ENCODE measurements at regions not wholly inside any gene's neighbourhood (a gene's known extent, or its start where the extent isn't known, plus 50 kb on each side); places are given as distances from the start of the nearest gene placed in this dataset.
"Not testable (repeated sequence)": the region's sequence is repeated elsewhere in the genome, so short reads cannot be mapped to it uniquely, and the experiment has no call there.

DNA sequence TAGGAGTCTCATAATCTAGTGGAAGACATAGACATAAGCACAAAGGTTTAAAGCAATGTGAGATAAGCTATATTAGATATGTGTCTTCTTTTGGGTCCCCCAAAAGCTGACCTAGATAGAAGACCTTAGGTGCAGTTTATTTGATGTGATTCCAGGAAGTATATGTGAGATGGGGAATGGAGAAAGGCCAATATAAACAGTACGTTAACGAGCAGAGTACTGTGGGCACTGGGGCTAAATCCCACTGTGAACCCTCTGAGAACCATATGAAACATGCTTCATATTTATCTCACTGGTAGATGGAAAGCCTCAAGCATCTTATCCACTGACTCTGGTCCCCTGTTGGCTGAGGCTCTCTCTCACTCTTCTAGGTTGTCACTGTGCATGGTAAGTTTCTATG is 62.6 kb upstream of the ZC3H15 start:
- H3K36me3 ChIP-seq (replicated peaks in 1 of 2; ENCODE audit: insufficient read depth in 1 of 2, low read depth in 2 of 2): no peaks in the 10 kb centered on the region
- no peak for ATAC-seq
- no peaks in the 10 kb centered on the region for H3K9me3 ChIP-seq
- intact Hi-C loops (cut with DNase I): no loop called here
- H3K27me3 ChIP-seq: no peaks in the 10 kb centered on the region
- peaks cover 3% of the 10 kb centered on the region for H3K4me1 ChIP-seq
- WGBS, 2 donors: 76 to 80% methylated on average over 2 of the region's 2 CpGs
- no peak overlapping the region for H3K4me3 ChIP-seq
- TF ChIP-seq POLR2A (IDR thresholded peaks at IDR 0.05) (no peak), CTCF (IDR thresholded peaks at IDR 0.05) (no peak)
- DNase-seq: no peak
- H3K27ac ChIP-seq: no peak overlapping the region

DNA sequence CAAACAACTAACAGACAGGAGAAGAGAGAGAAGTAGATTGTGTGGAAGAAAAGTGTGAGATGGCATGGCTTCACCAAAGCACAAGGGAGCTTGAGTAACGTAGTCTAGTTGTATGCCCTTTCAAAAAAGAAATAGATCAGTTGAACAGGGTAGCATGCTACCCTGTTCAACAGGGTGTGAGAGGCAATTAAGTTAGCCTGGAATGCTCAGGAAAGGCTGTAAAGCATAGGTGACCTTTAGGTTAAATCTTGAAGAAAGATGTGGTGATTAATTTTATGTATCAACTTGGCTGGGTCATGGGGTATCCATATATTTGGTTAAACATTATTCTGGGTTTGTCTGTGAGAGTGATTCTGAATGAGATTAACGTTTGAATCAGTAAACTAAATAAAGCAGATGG is 61.8 kb upstream of the ZC3H15 start:
- intact Hi-C loops (cut with DNase I): no loop called here
- Histone ChIP-seq H3K9me3 (no peaks in the 10 kb centered on the region), H3K4me1 (peaks cover 3% of the 10 kb centered on the region), H3K27ac (no peak overlapping the region), H3K27me3 (no peaks in the 10 kb centered on the region), H3K36me3 (replicated peaks in 1 of 2; ENCODE audit: insufficient read depth in 1 of 2, low read depth in 2 of 2) (no peaks in the 10 kb centered on the region), H3K4me3 (no peak overlapping the region)
- no peak for TF ChIP-seq CTCF (IDR thresholded peaks at IDR 0.05)
- no peak for TF ChIP-seq POLR2A (IDR thresholded peaks at IDR 0.05)
- no peak for DNase-seq
- no peak for ATAC-seq
- WGBS, 2 donors: 54 to 58% methylated on average over 2 of the region's 2 CpGs

DNA sequence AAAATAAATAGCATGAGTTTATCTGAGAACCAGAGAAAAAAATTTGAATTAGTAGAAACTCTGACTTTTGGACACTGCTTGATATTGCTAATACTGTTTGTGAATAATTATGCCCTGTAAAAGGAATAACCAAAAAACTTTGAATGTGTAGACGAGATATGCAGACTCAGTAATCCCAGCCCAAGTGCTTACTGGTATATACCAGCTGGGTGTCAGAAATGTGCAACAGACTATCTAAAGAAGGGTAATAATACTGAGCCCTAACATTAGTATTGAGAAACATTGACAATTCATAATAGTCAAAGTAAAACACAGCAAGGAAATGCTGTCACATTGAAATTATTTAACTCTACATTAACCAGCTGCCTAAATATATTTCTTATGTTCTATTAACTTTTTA is 60.5 kb upstream of the ZC3H15 start:
- DNase-seq: no peak
- 83 to 95% methylated on average over 1 of the region's 1 CpG for WGBS, 2 donors
- ATAC-seq: no peak
- H3K27ac ChIP-seq: no peak overlapping the region
- no peak overlapping the region for H3K4me3 ChIP-seq
- TF ChIP-seq POLR2A (IDR thresholded peaks at IDR 0.05) (no peak), CTCF (IDR thresholded peaks at IDR 0.05) (no peak)
- no peaks in the 10 kb centered on the region for H3K9me3 ChIP-seq
- H3K4me1 ChIP-seq: peaks cover 3% of the 10 kb centered on the region
- H3K27me3 ChIP-seq: no peaks in the 10 kb centered on the region
- no peaks in the 10 kb centered on the region for H3K36me3 ChIP-seq (replicated peaks in 1 of 2; ENCODE audit: insufficient read depth in 1 of 2, low read depth in 2 of 2)
- intact Hi-C loops (cut with DNase I): no loop called here

DNA sequence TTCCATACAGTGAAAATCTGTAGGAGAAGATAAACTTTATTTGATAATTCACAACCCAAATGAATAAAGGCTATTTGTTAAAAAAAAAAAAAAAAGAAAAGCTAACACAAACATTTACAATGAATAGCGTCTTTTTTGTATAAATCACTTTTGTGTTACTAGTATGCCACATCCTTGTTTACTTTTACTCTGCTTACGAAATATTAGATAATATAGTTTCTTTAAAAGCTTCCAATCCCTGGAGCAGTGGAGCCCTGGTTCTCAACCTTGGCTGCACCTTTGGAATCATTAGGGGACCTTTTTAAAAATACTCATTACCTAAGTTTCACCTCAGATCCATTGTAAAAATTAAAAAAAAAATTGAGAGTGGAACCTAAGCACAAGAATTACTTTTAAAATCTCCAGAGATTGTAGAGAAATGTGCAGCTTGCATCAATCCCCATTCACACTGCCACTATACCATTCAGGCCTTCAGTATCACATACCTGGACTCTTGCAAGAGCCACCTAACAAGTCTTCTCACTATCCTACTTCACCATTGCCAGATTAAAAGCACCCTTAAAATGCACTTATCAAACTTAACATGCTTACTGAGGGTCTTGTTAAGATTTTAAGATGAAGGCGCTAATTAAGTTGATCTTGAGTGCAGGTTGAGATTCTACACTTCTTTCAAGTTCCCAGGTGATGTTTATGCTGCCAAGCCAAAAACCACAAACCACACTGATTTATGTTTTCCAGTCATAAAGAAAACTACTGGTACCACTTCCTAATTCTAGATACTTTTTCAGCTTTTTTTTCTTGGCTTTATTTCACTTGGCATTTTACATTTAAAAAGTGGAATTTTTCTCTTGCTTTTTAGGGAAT is 59.7 kb upstream of the ZC3H15 start:
- H3K4me1 ChIP-seq: peaks cover 3% of the 10 kb centered on the region
- no peak overlapping the region for H3K4me3 ChIP-seq
- ATAC-seq (no peak), DNase-seq (no peak)
- H3K9me3 ChIP-seq: no peaks in the 10 kb centered on the region
- H3K27me3 ChIP-seq: no peaks in the 10 kb centered on the region
- WGBS, 2 donors: 59 to 63% methylated on average over 3 of the region's 3 CpGs
- no peaks in the 10 kb centered on the region for H3K36me3 ChIP-seq (replicated peaks in 1 of 2; ENCODE audit: insufficient read depth in 1 of 2, low read depth in 2 of 2)
- intact Hi-C loops (cut with DNase I): no loop called here
- H3K27ac ChIP-seq: no peak overlapping the region
- TF ChIP-seq CTCF (IDR thresholded peaks at IDR 0.05) (no peak), POLR2A (IDR thresholded peaks at IDR 0.05) (no peak)

GRCh38 chr2:186427017-186427350 is 59.1 kb upstream of the ZC3H15 start:
- H3K27me3 ChIP-seq; H3K36me3 ChIP-seq (replicated peaks in 1 of 2; ENCODE audit: insufficient read depth in 1 of 2, low read depth in 2 of 2); H3K9me3 ChIP-seq; H3K4me3 ChIP-seq; H3K4me1 ChIP-seq; H3K27ac ChIP-seq; DNase-seq; intact Hi-C loops (cut with DNase I); ATAC-seq: not testable (repeated sequence)
- 78 to 83% methylated on average over 3 of the region's 3 CpGs for WGBS, 2 donors

All from body of pancreas (tissue), 4 donors.